K562 (cell line): ENCODE measurements at regions not wholly inside any gene's neighbourhood (a gene's known extent, or its start where the extent isn't known, plus 50 kb on each side); places are given as distances from the start of the nearest gene placed in this dataset.

ENCODE experiments used
- ATAC-seq: fragments of 200-7000 bp; cut with Tn5 transposase; 3 replicates; pipeline ENCODE4 v1.9.1; 2020; ENCODE audit warnings: moderate library complexity
- BruUV-seq: library from RNA; stranded (reverse); fragments of 400-500 nt; replicated peaks from 2 replicates; lab custom pipeline; 2021; lab: Mats Ljungman, UMichigan
- CTCF ChIA-PET: fragments of 300-600 bp; formaldehyde crosslinking; extraction: SDS; loops from one replicate; lab custom pipeline; 2021; ENCODE audit warnings: low intra/inter-chr PET ratio; lab: Yijun Ruan, JAX
- POLR2A ChIA-PET: fragments of 300-600, 350-650 bp; sonication (Branson Sonifier 250); formaldehyde crosslinking; extraction: SDS; loops from one replicate; lab custom pipeline; 2021; ENCODE audit warnings: antibody characterized with exemption, inconsistent platforms; lab: Yijun Ruan, JAX
- DNase-seq, 4 experiments: peaks; one replicate each; pipeline versions ENCODE4 v3.0.0 to v3.0.0-alpha.2; 2011 to 2018; ENCODE audit warnings: low spot score in 3 of 4, mixed read lengths in 3 of 4; ENCODE audit errors: extremely low read depth in 1 of 4
- FAIRE-seq: peaks from 2 replicates; lab custom pipeline; 2011; peaks lifted over from hg19 to GRCh38; lab: Jason Lieb, UNC
- H2AFZ ChIP-seq: 2 replicates; pipeline ENCODE4 v1.6.0; 2011; ENCODE audit warnings: low read depth, low read length, control low read depth, inconsistent platforms
- H3K27ac ChIP-seq: fragments of 200-600 bp; 3 replicates; pipeline ENCODE4 v1.8.0; 2011; ENCODE audit warnings: low read depth, mild to moderate bottlenecking, control low read depth, inconsistent platforms, low read length, moderate library complexity, mixed read lengths; ENCODE audit errors: extremely low read depth
- H3K27me3 ChIP-seq, 2 experiments: fragments of 300-600 bp in 1 of 2; 2 replicates in 1 of 2; 3 replicates in 1 of 2; pipeline versions ENCODE4 v1.6.0 to v1.8.0; 2011; ENCODE audit warnings: inconsistent platforms in 2 of 2, low read length in 2 of 2, mild to moderate bottlenecking in 1 of 2, mixed read lengths in 1 of 2, moderate library complexity in 1 of 2; ENCODE audit not compliant: control insufficient read depth in 2 of 2, insufficient read depth in 2 of 2
- H3K36me3 ChIP-seq: fragments of 300-600 bp; 3 replicates; pipeline ENCODE4 v1.8.0; 2011; ENCODE audit warnings: mild to moderate bottlenecking, low read length, inconsistent platforms; ENCODE audit not compliant: control insufficient read depth, insufficient read depth
- H3K4me1 ChIP-seq, 2 experiments: fragments of 200-600 bp in 1 of 2; replicated peaks in 1 of 2; 2 replicates in 1 of 2; 3 replicates in 1 of 2; pipeline versions ENCODE4 v1.5.1 to v1.8.0; 2011; ENCODE audit warnings: inconsistent platforms in 2 of 2, low read length in 2 of 2, mild to moderate bottlenecking in 1 of 2, mixed read lengths in 1 of 2, moderate library complexity in 1 of 2; ENCODE audit not compliant: control insufficient read depth in 2 of 2, insufficient read depth in 2 of 2
- H3K4me2 ChIP-seq: 2 replicates; pipeline ENCODE4 v1.6.1; 2011; ENCODE audit warnings: low read length, control low read depth, inconsistent platforms, mixed read lengths; ENCODE audit not compliant: insufficient read depth
- H3K4me3 ChIP-seq: fragments of 200-600 bp; sonication (generic), shearing (Covaris generic); 2 replicates; pipeline ENCODE4 v1.5.1; 2016; ENCODE audit warnings: control low read depth, inconsistent platforms
- H3K79me2 ChIP-seq: fragments of 200-600 bp; 3 replicates; pipeline ENCODE4 v1.8.0; 2011; ENCODE audit warnings: low read length, inconsistent platforms; ENCODE audit not compliant: control insufficient read depth, insufficient read depth
- H3K9ac ChIP-seq, 2 experiments: 2 replicates each; pipeline versions ENCODE4 v1.6.0 to v1.6.1; 2011; ENCODE audit warnings: low read depth in 2 of 2, low read length in 2 of 2, control low read depth in 1 of 2, inconsistent platforms in 1 of 2, mild to moderate bottlenecking in 1 of 2, mixed read lengths in 1 of 2; ENCODE audit not compliant: insufficient read depth in 1 of 2
- H3K9me1 ChIP-seq: one replicate; pipeline ENCODE4 v1.6.0; 2011; ENCODE audit warnings: inconsistent platforms, mild to moderate bottlenecking, low read length, moderate library complexity; ENCODE audit not compliant: control insufficient read depth, insufficient read depth
- H3K9me3 ChIP-seq: replicated peaks from 2 replicates; pipeline ENCODE4 v1.5.1; 2011; ENCODE audit warnings: low read depth, low read length, inconsistent platforms; ENCODE audit not compliant: control insufficient read depth, insufficient read depth
- H4K20me1 ChIP-seq: replicated peaks from 2 replicates; pipeline ENCODE4 v1.6.1; 2011; ENCODE audit warnings: low read length, inconsistent platforms, mixed read lengths; ENCODE audit not compliant: control insufficient read depth, insufficient read depth
- CEBPZ ChIP-seq: fragments of 150-350 bp; IDR thresholded peaks from 2 replicates; pipeline ENCODE4 v1.6.1; 2014; ENCODE audit warnings: low read depth, mild to moderate bottlenecking, low read length, borderline replicate concordance
- CXXC5 ChIP-seq: fragments of 250-450 bp; sonication (Bioruptor Pico); IDR thresholded peaks from 2 replicates; pipeline ENCODE4 v1.8.0; 2022; ENCODE audit warnings: inconsistent platforms, mild to moderate bottlenecking, moderate library complexity
- DIDO1 ChIP-seq: fragments of 450-650 bp; IDR thresholded peaks from 2 replicates; pipeline ENCODE4 v1.6.1; 2016; ENCODE audit warnings: low read depth, missing biosample characterization, missing genetic modification characterization
- HNRNPUL1 ChIP-seq: fragments of 200-400 bp; formaldehyde crosslinking; IDR thresholded peaks from 2 replicates; pipeline ENCODE4 v1.6.1; 2017; ENCODE audit warnings: low read length
- MXI1 ChIP-seq: IDR thresholded peaks from 2 replicates; pipeline ENCODE4 v1.6.1; 2011; ENCODE audit warnings: low read depth, mild to moderate bottlenecking, improper control_type of control experiment, low read length
- OTX1 ChIP-seq: fragments of 450-650 bp; formaldehyde crosslinking; IDR thresholded peaks from 2 replicates; pipeline ENCODE4 v1.4.0; 2022; ENCODE audit warnings: mild to moderate bottlenecking
- PCBP1 ChIP-seq: fragments of 200-400 bp; formaldehyde crosslinking; IDR thresholded peaks from 2 replicates; pipeline ENCODE4 v1.6.1; 2018; ENCODE audit warnings: mild to moderate bottlenecking, low read depth, low read length; ENCODE audit not compliant: poor library complexity, severe bottlenecking
- POLR2AphosphoS2 ChIP-seq: IDR thresholded peaks from 2 replicates; pipeline ENCODE4 v1.6.1; 2012; ENCODE audit warnings: low read length, improper control_type of control experiment
- POLR2AphosphoS5 ChIP-seq: IDR thresholded peaks from 2 replicates; pipeline ENCODE4 v1.6.1; 2011; ENCODE audit warnings: mild to moderate bottlenecking, low read depth, low read length, moderate library complexity; ENCODE audit not compliant: control insufficient read depth, insufficient read depth
- RBFOX2 ChIP-seq: fragments of 200-400 bp; formaldehyde crosslinking; IDR thresholded peaks from 2 replicates; pipeline ENCODE4 v1.6.1; 2017; ENCODE audit warnings: low read depth, mild to moderate bottlenecking, low read length, moderate library complexity
- WHSC1 ChIP-seq: IDR thresholded peaks from one replicate; pipeline ENCODE4 v1.6.1; 2012; ENCODE audit warnings: low read length, control low read depth, inconsistent platforms
- ZC3H8 ChIP-seq: fragments of 450-650 bp; IDR thresholded peaks from 2 replicates; pipeline ENCODE4 v1.6.1; 2017
- ZNF24 ChIP-seq: fragments of 450-650 bp; IDR thresholded peaks from 2 replicates; pipeline ENCODE4 v1.6.1; 2016
- ZNF253 ChIP-seq: fragments of 250-450 bp; sonication (Bioruptor Pico); conservative IDR thresholded peaks from 2 replicates; pipeline ENCODE4 v1.6.1; 2021; ENCODE audit warnings: mild to moderate bottlenecking
- WGBS: fragments of 100-300 bp; shearing (Covaris generic); methylation state at CpG from one replicate; pipeline ENCODE4 v1.1.6; 2016; ENCODE audit warnings: low coverage, mixed read lengths; ENCODE audit not compliant: insufficient coverage; ENCODE audit errors: missing lambda C conversion rate; 5-methylcytosine and 5-hydroxymethylcytosine counted together
- in situ Hi-C: fragments of 300-500 bp; cut with MboI; formaldehyde crosslinking; loops from 4 replicates; pipeline ENCODE4 v1.15.0; 2018; ENCODE audit warnings: inconsistent platforms, mixed read lengths
- intact Hi-C: fragments of 100-400 bp; cut with micrococcal nuclease; formaldehyde crosslinking; loops from 2 replicates; pipeline ENCODE4 v1.14.2; 2022
- TF ChIP-seq, protein P1 (sequence below), 2 experiments: fragments of 150-350 bp in 1 of 2; IDR thresholded peaks; 2 replicates each; pipeline ENCODE4 v1.6.1; 2012 to 2016; ENCODE audit warnings: low read depth in 2 of 2, low read length in 2 of 2, mild to moderate bottlenecking in 1 of 2, moderate library complexity in 1 of 2

DNA sequence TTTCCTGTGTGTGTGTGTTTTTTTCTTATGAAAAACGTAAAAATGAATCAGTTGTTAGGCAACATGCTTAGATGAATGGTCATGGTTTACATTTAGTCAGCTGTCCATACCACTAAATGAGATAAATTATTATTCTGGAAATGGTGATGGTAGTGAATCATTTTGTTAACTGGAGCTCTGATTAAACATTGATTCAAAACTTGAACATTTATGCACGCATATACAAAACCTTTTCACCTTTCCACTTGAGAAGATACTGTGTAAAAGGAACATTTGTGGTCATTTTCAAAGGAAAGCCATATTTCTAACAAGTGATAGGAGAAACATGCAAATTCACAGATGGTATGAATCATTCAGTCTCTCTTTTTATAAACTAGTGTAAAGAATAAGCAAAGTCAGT, 162.0 kb downstream of the SLC25A46 start (continued):
- no peak for TF ChIP-seq CEBPZ
- no peak for TF ChIP-seq HNRNPUL1
- no peak for TF ChIP-seq CXXC5 (CRISPR knock-in tag)
- TF ChIP-seq POLR2AphosphoS5: no peak
- TF ChIP-seq, all 486 proteins: peak for 0

GRCh38 chr5:110903966-110904365, 165.2 kb downstream of the SLC25A46 start:
- no peak for FAIRE-seq
- Histone ChIP-seq H3K9me3 (no peaks in the 10 kb centered on the region), H3K27ac (no peak overlapping the region), H3K4me2 (no peak overlapping the region), H2AFZ (no peak overlapping the region), H3K36me3 (no peaks in the 10 kb centered on the region), H3K4me3 (no peak overlapping the region), H3K9ac (no peak overlapping the region), H3K4me1 (no peaks in the 10 kb centered on the region), H3K27me3 (no peaks in the 10 kb centered on the region), H3K9me1 (no peaks in the 10 kb centered on the region), H4K20me1 (no peaks in the 10 kb centered on the region), H3K79me2 (no peaks in the 10 kb centered on the region)
- no peak for ATAC-seq
- CTCF ChIA-PET: no interaction called here
- BruUV-seq: no TSS peak
- intact Hi-C loops: no loop called here
- 0% methylated on average over 3 of the region's 3 CpGs for WGBS
- no peak for DNase-seq
- in situ Hi-C loops: no loop called here
- POLR2A ChIA-PET: no interaction called here
- TF ChIP-seq ZNF253 (CRISPR knock-in tag) (no peak), ZC3H8 (no peak), WHSC1 (no peak), ZNF24 (no peak), DIDO1 (tag) (no peak), OTX1 (CRISPR knock-in tag) (no peak), PCBP1 (no peak), RBFOX2 (no peak), POLR2AphosphoS2 (no peak), MXI1 (no peak)
- TF ChIP-seq, protein P1, sequence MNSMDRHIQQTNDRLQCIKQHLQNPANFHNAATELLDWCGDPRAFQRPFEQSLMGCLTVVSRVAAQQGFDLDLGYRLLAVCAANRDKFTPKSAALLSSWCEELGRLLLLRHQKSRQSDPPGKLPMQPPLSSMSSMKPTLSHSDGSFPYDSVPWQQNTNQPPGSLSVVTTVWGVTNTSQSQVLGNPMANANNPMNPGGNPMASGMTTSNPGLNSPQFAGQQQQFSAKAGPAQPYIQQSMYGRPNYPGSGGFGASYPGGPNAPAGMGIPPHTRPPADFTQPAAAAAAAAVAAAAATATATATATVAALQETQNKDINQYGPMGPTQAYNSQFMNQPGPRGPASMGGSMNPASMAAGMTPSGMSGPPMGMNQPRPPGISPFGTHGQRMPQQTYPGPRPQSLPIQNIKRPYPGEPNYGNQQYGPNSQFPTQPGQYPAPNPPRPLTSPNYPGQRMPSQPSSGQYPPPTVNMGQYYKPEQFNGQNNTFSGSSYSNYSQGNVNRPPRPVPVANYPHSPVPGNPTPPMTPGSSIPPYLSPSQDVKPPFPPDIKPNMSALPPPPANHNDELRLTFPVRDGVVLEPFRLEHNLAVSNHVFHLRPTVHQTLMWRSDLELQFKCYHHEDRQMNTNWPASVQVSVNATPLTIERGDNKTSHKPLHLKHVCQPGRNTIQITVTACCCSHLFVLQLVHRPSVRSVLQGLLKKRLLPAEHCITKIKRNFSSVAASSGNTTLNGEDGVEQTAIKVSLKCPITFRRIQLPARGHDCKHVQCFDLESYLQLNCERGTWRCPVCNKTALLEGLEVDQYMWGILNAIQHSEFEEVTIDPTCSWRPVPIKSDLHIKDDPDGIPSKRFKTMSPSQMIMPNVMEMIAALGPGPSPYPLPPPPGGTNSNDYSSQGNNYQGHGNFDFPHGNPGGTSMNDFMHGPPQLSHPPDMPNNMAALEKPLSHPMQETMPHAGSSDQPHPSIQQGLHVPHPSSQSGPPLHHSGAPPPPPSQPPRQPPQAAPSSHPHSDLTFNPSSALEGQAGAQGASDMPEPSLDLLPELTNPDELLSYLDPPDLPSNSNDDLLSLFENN (IDR thresholded peaks at IDR 0.05; ENCODE audit: low read depth in 2 of 2, low read length in 2 of 2): no peak
